Esophagus muscularis mucosa (tissue), 4 donors: ENCODE measurements at regions not wholly inside any gene's neighbourhood (a gene's known extent, or its start where the extent isn't known, plus 50 kb on each side); places are given as distances from the start of the nearest gene placed in this dataset.

ENCODE experiments used
- DNase-seq: peaks from one replicate; pipeline ENCODE4 v3.0.0-alpha.2; 2017; ENCODE audit errors: extremely low spot score
- H3K27ac ChIP-seq, 4 donors: fragments of 200-600 bp; sonication (generic); replicated peaks in 1 of 4; 1 replicate in 3 of 4; 2 replicates in 1 of 4; pipeline ENCODE4 v1.5.1; 2016 to 2019; ENCODE audit warnings: mild to moderate bottlenecking in 1 of 4
- H3K27me3 ChIP-seq, 4 donors: fragments of 200-600 bp; sonication (generic); one replicate each; pipeline versions ENCODE4 v1.5.1 to v1.6.0; 2016 to 2019
- H3K36me3 ChIP-seq, 4 donors: fragments of 200-600 bp; sonication (generic); one replicate each; pipeline ENCODE4 v1.5.1; 2016 to 2019
- H3K4me1 ChIP-seq, 4 donors: fragments of 200-600 bp; sonication (generic); one replicate each; pipeline ENCODE4 v1.5.1; 2016 to 2019
- H3K4me3 ChIP-seq, 4 donors: fragments of 200-600 bp; sonication (generic); 1 replicate in 2 of 4; 2 replicates in 2 of 4; pipeline ENCODE4 v1.5.1; 2016 to 2019; ENCODE audit warnings: mild to moderate bottlenecking in 4 of 4, moderate library complexity in 1 of 4
- H3K9me3 ChIP-seq, 4 donors: fragments of 200-600 bp; sonication (generic); 1 replicate in 3 of 4; 2 replicates in 1 of 4; pipeline ENCODE4 v1.5.1; 2016 to 2019
- EP300 ChIP-seq: sonication (generic); formaldehyde crosslinking; IDR thresholded peaks from one replicate; pipeline ENCODE4 v1.6.1; 2017; ENCODE audit warnings: antibody characterized with exemption
- POLR2A ChIP-seq: fragments of 450-650 bp; IDR thresholded peaks from one replicate; pipeline ENCODE4 v1.6.1; 2017; ENCODE audit warnings: antibody characterized with exemption, moderate library complexity, mild to moderate bottlenecking, low read depth
- POLR2AphosphoS5 ChIP-seq, 2 donors: sonication (generic); formaldehyde crosslinking; IDR thresholded peaks; one replicate each; pipeline ENCODE4 v1.6.1; 2017; ENCODE audit warnings: antibody characterized with exemption in 2 of 2
- WGBS: methylation state at CpG from one replicate; pipeline ENCODE4 v1.1.5; 2018; 5-methylcytosine and 5-hydroxymethylcytosine counted together
- intact Hi-C: fragments of 100-400 bp; cut with DNase I; formaldehyde crosslinking; loops from one replicate; pipeline ENCODE4 v1.15.1; 2023
- TF ChIP-seq, protein P1 (sequence below), 3 experiments: fragments of 200-600 bp in 2 of 3; fragments of 450-650 bp in 1 of 3; sonication (generic) in 2 of 3; IDR thresholded peaks; one replicate each; pipeline ENCODE4 v1.5.1; 2017 to 2019; ENCODE audit warnings: antibody characterized with exemption in 3 of 3, mild to moderate bottlenecking in 2 of 3, moderate library complexity in 1 of 3

DNA sequence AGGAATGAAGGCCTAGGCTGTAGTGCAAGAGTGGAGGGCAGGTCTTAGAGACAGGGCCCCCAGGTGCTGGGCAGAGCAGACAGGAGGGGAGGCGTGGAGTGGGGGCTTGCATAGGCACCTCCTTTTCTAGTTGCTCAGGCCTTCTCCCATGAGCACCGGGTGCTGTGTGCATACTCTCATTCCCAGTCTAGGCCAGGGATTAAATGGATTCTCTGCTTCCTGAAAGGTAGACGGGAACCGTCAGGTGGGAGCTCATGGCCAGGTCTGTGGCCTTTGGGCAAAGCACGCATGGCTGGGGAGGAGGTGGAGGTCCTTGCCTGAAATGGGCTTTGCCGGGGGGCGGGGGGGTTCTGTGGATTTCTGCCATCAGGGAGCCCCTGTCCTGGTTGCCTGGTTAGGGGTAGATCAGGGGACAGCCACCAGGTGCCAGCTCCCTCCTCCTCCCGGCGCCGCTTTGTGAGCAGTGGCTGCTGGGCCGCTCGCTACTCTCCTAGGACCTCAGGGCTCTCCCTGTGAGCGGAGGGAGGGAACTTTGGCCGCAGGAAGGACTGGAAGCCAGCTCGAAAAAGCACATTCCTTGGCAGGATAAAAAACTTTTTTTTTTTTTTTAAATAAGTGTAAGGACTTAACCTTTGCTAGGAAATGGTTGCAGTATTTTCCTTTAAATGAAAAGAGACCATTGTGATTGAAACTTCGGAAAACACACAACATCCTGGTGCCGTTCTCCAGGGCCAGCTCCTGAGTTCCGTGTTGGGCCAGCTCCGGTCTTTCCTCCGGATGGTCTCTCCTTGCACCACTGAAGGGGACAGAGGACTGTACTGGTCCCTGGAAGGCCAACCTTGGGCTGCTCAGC, 82.8 kb upstream of the HAAO start:
- no peaks in the 10 kb centered on the region for H3K9me3 ChIP-seq
- no peaks in the 10 kb centered on the region for H3K36me3 ChIP-seq
- TF ChIP-seq POLR2A (no peak), POLR2AphosphoS5 (IDR thresholded peaks at IDR 0.05) (peak in 1 of 2 donors; percentile 28), EP300 (no peak)
- TF ChIP-seq, protein P1, sequence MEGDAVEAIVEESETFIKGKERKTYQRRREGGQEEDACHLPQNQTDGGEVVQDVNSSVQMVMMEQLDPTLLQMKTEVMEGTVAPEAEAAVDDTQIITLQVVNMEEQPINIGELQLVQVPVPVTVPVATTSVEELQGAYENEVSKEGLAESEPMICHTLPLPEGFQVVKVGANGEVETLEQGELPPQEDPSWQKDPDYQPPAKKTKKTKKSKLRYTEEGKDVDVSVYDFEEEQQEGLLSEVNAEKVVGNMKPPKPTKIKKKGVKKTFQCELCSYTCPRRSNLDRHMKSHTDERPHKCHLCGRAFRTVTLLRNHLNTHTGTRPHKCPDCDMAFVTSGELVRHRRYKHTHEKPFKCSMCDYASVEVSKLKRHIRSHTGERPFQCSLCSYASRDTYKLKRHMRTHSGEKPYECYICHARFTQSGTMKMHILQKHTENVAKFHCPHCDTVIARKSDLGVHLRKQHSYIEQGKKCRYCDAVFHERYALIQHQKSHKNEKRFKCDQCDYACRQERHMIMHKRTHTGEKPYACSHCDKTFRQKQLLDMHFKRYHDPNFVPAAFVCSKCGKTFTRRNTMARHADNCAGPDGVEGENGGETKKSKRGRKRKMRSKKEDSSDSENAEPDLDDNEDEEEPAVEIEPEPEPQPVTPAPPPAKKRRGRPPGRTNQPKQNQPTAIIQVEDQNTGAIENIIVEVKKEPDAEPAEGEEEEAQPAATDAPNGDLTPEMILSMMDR (IDR thresholded peaks at IDR 0.05) = no peak
- no peaks in the 10 kb centered on the region for H3K27me3 ChIP-seq
- peaks cover 62 to 75% (median 65%) of the 10 kb centered on the region in 4 donors for H3K4me1 ChIP-seq
- intact Hi-C loops = no loop called here
- 48% methylated on average over 20 of the region's 20 CpGs for WGBS
- H3K27ac ChIP-seq = peak overlapping the region; percentile 76 to 84 (median 81)
- peak overlapping the region in 1 of 4 donors; percentile 6 for H3K4me3 ChIP-seq
- no peak for DNase-seq

DNA sequence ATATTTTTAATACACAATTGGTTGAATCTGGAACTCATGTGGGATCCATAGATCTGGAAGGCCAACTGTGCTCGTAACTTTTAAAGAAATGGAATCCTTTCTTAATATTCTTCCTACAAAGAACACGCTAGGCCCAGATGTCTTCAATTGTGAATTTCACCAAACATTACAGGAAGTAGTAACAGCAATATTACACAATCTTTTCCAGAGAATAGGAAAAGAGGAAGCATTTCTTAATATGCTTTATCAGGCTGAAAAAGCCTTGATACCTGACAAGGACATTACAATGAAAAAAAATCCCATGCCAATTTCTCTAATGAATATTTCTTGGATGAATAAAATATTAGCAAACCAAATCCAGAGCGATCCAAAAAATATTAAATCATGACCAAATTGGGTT, 80.3 kb upstream of the HAAO start:
- TF ChIP-seq, protein P1 (IDR thresholded peaks at IDR 0.05) = no peak
- TF ChIP-seq POLR2A = no peak
- no peak for TF ChIP-seq EP300
- TF ChIP-seq POLR2AphosphoS5 (IDR thresholded peaks at IDR 0.05) = no peak
- H3K27me3 ChIP-seq = no peaks in the 10 kb centered on the region
- WGBS = 58% methylated on average over 3 of the region's 3 CpGs
- no peak overlapping the region for H3K4me3 ChIP-seq
- peaks cover 0 to 8% (median 3%) of the 10 kb centered on the region in 4 donors for H3K9me3 ChIP-seq
- DNase-seq = no peak
- no peaks in the 10 kb centered on the region for H3K36me3 ChIP-seq
- H3K27ac ChIP-seq = peak overlapping the region in 3 of 4 donors; percentile 65 to 84 (median 82)
- H3K4me1 ChIP-seq = peaks cover 41 to 59% (median 44%) of the 10 kb centered on the region in 4 donors
- intact Hi-C loops = no loop called here

DNA sequence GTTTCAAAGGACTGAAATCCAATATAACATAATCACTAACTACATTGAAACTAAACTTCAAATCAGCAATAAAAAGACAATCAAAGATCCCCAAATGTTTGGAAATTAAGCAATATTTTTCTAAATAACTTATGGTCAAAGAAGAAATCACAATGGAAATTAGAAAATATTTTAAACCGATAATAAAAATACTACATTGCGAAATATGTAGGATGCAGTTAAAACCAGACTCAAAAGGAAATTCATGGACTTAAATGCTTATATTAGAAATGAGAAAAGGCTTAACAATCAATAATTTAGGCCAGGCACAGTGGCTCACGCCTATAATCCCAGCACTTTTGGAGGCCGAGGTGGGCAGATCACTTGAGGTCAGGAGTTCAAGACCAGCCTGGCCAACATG, 79.0 kb upstream of the HAAO start:
- 93% methylated on average over 4 of the region's 4 CpGs for WGBS
- TF ChIP-seq POLR2A (no peak), EP300 (no peak), POLR2AphosphoS5 (IDR thresholded peaks at IDR 0.05) (no peak)
- TF ChIP-seq, protein P1 (IDR thresholded peaks at IDR 0.05) = no peak
- peaks cover 47 to 59% (median 48%) of the 10 kb centered on the region in 4 donors for H3K4me1 ChIP-seq

DNA sequence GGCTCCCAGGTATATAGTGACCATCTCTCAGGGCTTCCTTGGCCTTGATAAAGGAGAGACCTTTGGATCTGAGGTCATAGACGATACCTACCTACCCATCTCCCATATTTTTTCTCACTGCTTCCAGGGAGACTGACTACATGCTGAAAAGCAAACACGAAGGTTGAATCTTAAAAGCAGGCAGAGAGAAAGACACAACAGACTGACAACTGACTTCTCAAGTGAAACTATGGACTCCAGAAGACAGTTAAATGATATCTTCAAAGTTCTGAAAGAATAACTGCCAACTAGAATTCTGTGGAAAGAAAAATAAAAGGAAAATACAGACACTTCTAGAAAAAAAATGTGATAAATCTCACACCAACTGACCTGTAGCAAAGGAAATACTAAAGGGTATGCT, 76.5 kb upstream of the HAAO start:
- no peaks in the 10 kb centered on the region for H3K27me3 ChIP-seq
- WGBS = 93% methylated on average over 2 of the region's 2 CpGs
- peaks cover 0 to 8% (median 3%) of the 10 kb centered on the region in 4 donors for H3K9me3 ChIP-seq
- TF ChIP-seq POLR2AphosphoS5 (IDR thresholded peaks at IDR 0.05) = no peak
- TF ChIP-seq, protein P1 (IDR thresholded peaks at IDR 0.05) = no peak
- no peak for TF ChIP-seq POLR2A
- no peak for TF ChIP-seq EP300
- DNase-seq = no peak
- intact Hi-C loops = loop anchor here (5.0 kb wide), 1 partner anchor 58 kb away; no protein-coding TSS in a partner anchor
- no peak overlapping the region for H3K4me3 ChIP-seq
- peak overlapping the region in 1 of 4 donors; percentile 73 for H3K27ac ChIP-seq
- H3K4me1 ChIP-seq = peaks cover 31 to 57% (median 35%) of the 10 kb centered on the region in 4 donors
- no peaks in the 10 kb centered on the region for H3K36me3 ChIP-seq

More for the DNA sequence above, 79.0 kb upstream of the HAAO start:
- H3K27ac ChIP-seq = no peak overlapping the region
- H3K36me3 ChIP-seq = no peaks in the 10 kb centered on the region
- DNase-seq = no peak
- intact Hi-C loops = no loop called here
- no peaks in the 10 kb centered on the region for H3K27me3 ChIP-seq
- peaks cover 0 to 8% (median 3%) of the 10 kb centered on the region in 4 donors for H3K9me3 ChIP-seq
- no peak overlapping the region for H3K4me3 ChIP-seq
